Limb (tissue), 2 donors: ENCODE measurements at regions not wholly inside any gene's neighbourhood (a gene's known extent, or its start where the extent isn't known, plus 50 kb on each side); places are given as distances from the start of the nearest gene placed in this dataset.
A peak's percentile ranks its signal among the peaks of the same experiment; 100 is the strongest.

Source experiments
- DNase-seq, 2 donors: peaks; one replicate each; pipeline ENCODE4 v3.0.0-alpha.2; 2016; ENCODE audit errors: extremely low spot score in 2 of 2

GRCh38 chr13:75132701-75133695 is 349.0 kb downstream of the TBC1D4 start:
- DNase-seq = no peak

GRCh38 chr13:75129331-75129730 is 352.6 kb downstream of the TBC1D4 start:
- no peak for DNase-seq

GRCh38 chr13:75124415-75124814 is 357.6 kb downstream of the TBC1D4 start:
- no peak for DNase-seq

GRCh38 chr13:75123428-75123827 is 358.5 kb downstream of the TBC1D4 start:
- no peak for DNase-seq

- DNase-seq = no peak
Measured at GRCh38 chr13:75120085-75120484, 361.9 kb downstream of the TBC1D4 start.

GRCh38 chr13:75115171-75115570 is 366.8 kb downstream of the TBC1D4 start:
- no peak for DNase-seq

GRCh38 chr13:75103976-75104375 is 378.0 kb downstream of the TBC1D4 start:
- DNase-seq = no peak

GRCh38 chr13:75102001-75102716 is 379.8 kb downstream of the TBC1D4 start:
- DNase-seq = no peak

- no peak for DNase-seq
Measured at GRCh38 chr13:75101348-75101747, 380.6 kb downstream of the TBC1D4 start.

- no peak for DNase-seq
Measured at GRCh38 chr13:75092143-75092542, 389.8 kb downstream of the TBC1D4 start.

GRCh38 chr13:75091718-75092117 is 390.3 kb downstream of the TBC1D4 start:
- DNase-seq = no peak

GRCh38 chr13:75090872-75091615 is 390.9 kb downstream of the TBC1D4 start:
- no peak for DNase-seq

- no peak for DNase-seq
Measured at GRCh38 chr13:75088915-75089314, 393.1 kb downstream of the TBC1D4 start.

- no peak for DNase-seq
Measured at GRCh38 chr13:75079226-75079625, 402.7 kb downstream of the TBC1D4 start.

- DNase-seq = no peak
Measured at GRCh38 chr13:75076476-75076875, 405.5 kb downstream of the TBC1D4 start.

GRCh38 chr13:75073786-75074185 is 408.2 kb downstream of the TBC1D4 start:
- no peak for DNase-seq

- DNase-seq = no peak
Measured at GRCh38 chr13:75072891-75073290, 409.1 kb downstream of the TBC1D4 start.

- DNase-seq = no peak
Measured at GRCh38 chr13:75072368-75072767, 409.6 kb downstream of the TBC1D4 start.

- peak in 1 of 2 donors; percentile 33 for DNase-seq
Measured at GRCh38 chr13:75071796-75072195, 410.2 kb downstream of the TBC1D4 start.

- no peak for DNase-seq
Measured at GRCh38 chr13:75071395-75071794, 410.6 kb downstream of the TBC1D4 start.

GRCh38 chr13:75061909-75062308 is 420.1 kb downstream of the TBC1D4 start:
- DNase-seq = no peak

- no peak for DNase-seq
Measured at GRCh38 chr13:75055296-75055695, 426.7 kb downstream of the TBC1D4 start.
